ENCODE measurements at regions not wholly inside any gene's neighbourhood (a gene's known extent, or its start where the extent isn't known, plus 50 kb on each side); places are given as distances from the start of the nearest gene placed in this dataset.

GRCh38 chr11:113564527-113565130 is 89.4 kb upstream of the DRD2 start:
- Histone ChIP-seq H3K79me2 (ENCODE audit: low read length) (no peaks in the 10 kb centered on the region), H3K27me3 (ENCODE audit: low read depth, low read length) (peaks cover 17% of the 10 kb centered on the region), H3K4me3 (ENCODE audit: low read length) (no peak overlapping the region), H2AFZ (ENCODE audit: low read depth, low read length) (no peak overlapping the region), H3K9me3 (ENCODE audit: insufficient read depth, low read length) (no peaks in the 10 kb centered on the region), H4K20me1 (ENCODE audit: insufficient read depth, low read length) (no peaks in the 10 kb centered on the region), H3K4me1 (ENCODE audit: low read length) (no peaks in the 10 kb centered on the region), H3K36me3 (replicated peaks; ENCODE audit: low read depth, low read length) (no peaks in the 10 kb centered on the region), H3K4me2 (ENCODE audit: low read length) (no peak overlapping the region), H3K27ac (ENCODE audit: low read length) (no peak overlapping the region), H3K9ac (ENCODE audit: low read length) (no peak overlapping the region)
- TF ChIP-seq CTCF (IDR thresholded peaks at IDR 0.05; ENCODE audit: low read depth, low read length) (no peak), EZH2phosphoT487 (IDR thresholded peaks at IDR 0.05; ENCODE audit: low read depth) (no peak)

- H3K4me2 ChIP-seq (ENCODE audit: low read length) = no peak overlapping the region
- no peaks in the 10 kb centered on the region for H3K4me1 ChIP-seq (ENCODE audit: low read length)
- no peaks in the 10 kb centered on the region for H3K9me3 ChIP-seq (ENCODE audit: insufficient read depth, low read length)
- H3K27me3 ChIP-seq (ENCODE audit: low read depth, low read length) = peaks cover 17% of the 10 kb centered on the region
- no peak overlapping the region for H3K9ac ChIP-seq (ENCODE audit: low read length)
- no peaks in the 10 kb centered on the region for H4K20me1 ChIP-seq (ENCODE audit: insufficient read depth, low read length)
- H3K27ac ChIP-seq (ENCODE audit: low read length) = no peak overlapping the region
- TF ChIP-seq CTCF (IDR thresholded peaks at IDR 0.05; ENCODE audit: low read depth, low read length) (no peak), EZH2phosphoT487 (IDR thresholded peaks at IDR 0.05; ENCODE audit: low read depth) (no peak)
- no peaks in the 10 kb centered on the region for H3K36me3 ChIP-seq (replicated peaks; ENCODE audit: low read depth, low read length)
- H3K4me3 ChIP-seq (ENCODE audit: low read length) = no peak overlapping the region
- no peak overlapping the region for H2AFZ ChIP-seq (ENCODE audit: low read depth, low read length)
- no peaks in the 10 kb centered on the region for H3K79me2 ChIP-seq (ENCODE audit: low read length)
Measured at GRCh38 chr11:113563766-113564526, 88.7 kb upstream of the DRD2 start.

GRCh38 chr11:113562981-113563461 is 87.8 kb upstream of the DRD2 start:
- Histone ChIP-seq H3K4me3 (ENCODE audit: low read length) (no peak overlapping the region), H4K20me1 (ENCODE audit: insufficient read depth, low read length) (no peaks in the 10 kb centered on the region), H3K36me3 (replicated peaks; ENCODE audit: low read depth, low read length) (no peaks in the 10 kb centered on the region), H3K4me2 (ENCODE audit: low read length) (no peak overlapping the region), H3K9ac (ENCODE audit: low read length) (no peak overlapping the region), H2AFZ (ENCODE audit: low read depth, low read length) (no peak overlapping the region), H3K27me3 (ENCODE audit: low read depth, low read length) (peaks cover 15% of the 10 kb centered on the region), H3K27ac (ENCODE audit: low read length) (no peak overlapping the region), H3K4me1 (ENCODE audit: low read length) (no peaks in the 10 kb centered on the region), H3K79me2 (ENCODE audit: low read length) (no peaks in the 10 kb centered on the region), H3K9me3 (ENCODE audit: insufficient read depth, low read length) (no peaks in the 10 kb centered on the region)
- TF ChIP-seq EZH2phosphoT487 (IDR thresholded peaks at IDR 0.05; ENCODE audit: low read depth) = no peak
- no peak for TF ChIP-seq CTCF (IDR thresholded peaks at IDR 0.05; ENCODE audit: low read depth, low read length)

GRCh38 chr11:113562576-113562975 is 87.4 kb upstream of the DRD2 start:
- H3K4me3 ChIP-seq (ENCODE audit: low read length) = no peak overlapping the region
- H3K79me2 ChIP-seq (ENCODE audit: low read length) = no peaks in the 10 kb centered on the region
- H3K9me3 ChIP-seq (ENCODE audit: insufficient read depth, low read length) = no peaks in the 10 kb centered on the region
- H2AFZ ChIP-seq (ENCODE audit: low read depth, low read length) = no peak overlapping the region
- TF ChIP-seq CTCF (IDR thresholded peaks at IDR 0.05; ENCODE audit: low read depth, low read length) (no peak), EZH2phosphoT487 (IDR thresholded peaks at IDR 0.05; ENCODE audit: low read depth) (no peak)
- H3K9ac ChIP-seq (ENCODE audit: low read length) = no peak overlapping the region
- H4K20me1 ChIP-seq (ENCODE audit: insufficient read depth, low read length) = no peaks in the 10 kb centered on the region
- H3K36me3 ChIP-seq (replicated peaks; ENCODE audit: low read depth, low read length) = no peaks in the 10 kb centered on the region
- no peaks in the 10 kb centered on the region for H3K4me1 ChIP-seq (ENCODE audit: low read length)
- H3K4me2 ChIP-seq (ENCODE audit: low read length) = no peak overlapping the region
- H3K27me3 ChIP-seq (ENCODE audit: low read depth, low read length) = peaks cover 12% of the 10 kb centered on the region
- no peak overlapping the region for H3K27ac ChIP-seq (ENCODE audit: low read length)
